Islet precursor cell (in vitro differentiated cells): ENCODE measurements at regions not wholly inside any gene's neighbourhood (a gene's known extent, or its start where the extent isn't known, plus 50 kb on each side); places are given as distances from the start of the nearest gene placed in this dataset.
A peak's percentile ranks its signal among the peaks of the same experiment; 100 is the strongest.
"Not testable (repeated sequence)": the region's sequence is repeated elsewhere in the genome, so short reads cannot be mapped to it uniquely, and the experiment has no call there.

Experiments
- DNase-seq: peaks from one replicate; pipeline ENCODE4 v3.0.0-alpha.2; 2018

- no peak for DNase-seq
These were observed 51.0 kb upstream of the RCBTB2 start for GRCh38 chr13:48583859-48584311.

GRCh38 chr13:48585456-48585840 lies 52.6 kb upstream of the RCBTB2 start:
- DNase-seq: peak; percentile 75

- DNase-seq: no peak
These were observed 53.8 kb upstream of the RCBTB2 start for GRCh38 chr13:48586591-48587103.

GRCh38 chr13:48588120-48588519 lies 55.2 kb upstream of the RCBTB2 start:
- DNase-seq: no peak

- no peak for DNase-seq
These were observed 57.4 kb upstream of the RCBTB2 start for GRCh38 chr13:48590141-48590901.

GRCh38 chr13:48591124-48591872 lies 58.4 kb upstream of the RCBTB2 start:
- not testable (repeated sequence) for DNase-seq

GRCh38 chr13:48591889-48592687 lies 59.2 kb upstream of the RCBTB2 start:
- no peak for DNase-seq

- no peak for DNase-seq
These were observed 59.8 kb upstream of the RCBTB2 start for GRCh38 chr13:48592688-48593049.

- no peak for DNase-seq
These were observed 60.2 kb upstream of the CYSLTR2 start for GRCh38 chr13:48593536-48593935.

- DNase-seq: no peak
These were observed 59.5 kb upstream of the CYSLTR2 start for GRCh38 chr13:48594096-48594815.

GRCh38 chr13:48595431-48596429 lies 58.0 kb upstream of the CYSLTR2 start:
- DNase-seq: peak; percentile 62

- DNase-seq: peak; percentile 85
These were observed 53.1 kb upstream of the CYSLTR2 start for GRCh38 chr13:48600374-48601364.

- peak; percentile 79 for DNase-seq
These were observed 51.3 kb upstream of the CYSLTR2 start for GRCh38 chr13:48602296-48603016.

- DNase-seq: no peak
These were observed 50.4 kb upstream of the CYSLTR2 start for GRCh38 chr13:48603375-48603774.
